GM12865 (cell line): ENCODE measurements at regions not wholly inside any gene's neighbourhood (a gene's known extent, or its start where the extent isn't known, plus 50 kb on each side); places are given as distances from the start of the nearest gene placed in this dataset.

Source experiments
- DNase-seq: peaks from one replicate; pipeline ENCODE4 v3.0.0; 2010; ENCODE audit warnings: low read depth
- H3K4me3 ChIP-seq: 2 replicates; pipeline ENCODE4 v1.5.1; 2011; ENCODE audit warnings: mild to moderate bottlenecking, low read depth, low read length, control low read depth
- CTCF ChIP-seq: IDR thresholded peaks from 2 replicates; pipeline ENCODE4 v1.5.1; 2011; ENCODE audit warnings: low read length, control low read depth, low read depth, inconsistent platforms; ENCODE audit not compliant: insufficient read depth; ENCODE audit errors: missing control alignments

DNA sequence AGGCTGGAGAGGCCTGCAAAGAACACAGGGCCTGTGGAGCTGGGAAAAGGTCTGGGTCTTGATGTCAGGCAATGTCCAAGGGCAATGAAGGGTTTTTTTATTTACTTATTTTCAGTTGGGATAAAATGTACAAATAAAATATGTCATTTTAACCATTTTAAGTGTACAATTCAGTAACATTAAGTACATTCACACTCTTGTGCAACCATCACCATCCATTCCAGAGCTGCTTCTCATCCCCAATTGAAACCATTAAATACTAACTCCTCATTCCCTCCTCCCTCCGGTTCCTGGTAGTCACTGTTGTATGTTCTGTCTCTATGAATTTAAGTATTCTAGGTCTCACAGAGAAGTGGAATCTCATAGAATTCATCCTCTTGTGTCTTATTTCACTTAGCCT is 444.7 kb downstream of the HS3ST3B1 start:
- H3K4me3 ChIP-seq = no peak overlapping the region
- no peak for DNase-seq
- TF ChIP-seq CTCF = no peak

GRCh38 chr17:14744761-14745473 is 444.0 kb downstream of the HS3ST3B1 start:
- TF ChIP-seq CTCF = no peak
- no peak overlapping the region for H3K4me3 ChIP-seq
- no peak for DNase-seq

- no peak for TF ChIP-seq CTCF
- DNase-seq = no peak
- no peak overlapping the region for H3K4me3 ChIP-seq
Measured at GRCh38 chr17:14741491-14741890, 440.6 kb downstream of the HS3ST3B1 start.

DNA sequence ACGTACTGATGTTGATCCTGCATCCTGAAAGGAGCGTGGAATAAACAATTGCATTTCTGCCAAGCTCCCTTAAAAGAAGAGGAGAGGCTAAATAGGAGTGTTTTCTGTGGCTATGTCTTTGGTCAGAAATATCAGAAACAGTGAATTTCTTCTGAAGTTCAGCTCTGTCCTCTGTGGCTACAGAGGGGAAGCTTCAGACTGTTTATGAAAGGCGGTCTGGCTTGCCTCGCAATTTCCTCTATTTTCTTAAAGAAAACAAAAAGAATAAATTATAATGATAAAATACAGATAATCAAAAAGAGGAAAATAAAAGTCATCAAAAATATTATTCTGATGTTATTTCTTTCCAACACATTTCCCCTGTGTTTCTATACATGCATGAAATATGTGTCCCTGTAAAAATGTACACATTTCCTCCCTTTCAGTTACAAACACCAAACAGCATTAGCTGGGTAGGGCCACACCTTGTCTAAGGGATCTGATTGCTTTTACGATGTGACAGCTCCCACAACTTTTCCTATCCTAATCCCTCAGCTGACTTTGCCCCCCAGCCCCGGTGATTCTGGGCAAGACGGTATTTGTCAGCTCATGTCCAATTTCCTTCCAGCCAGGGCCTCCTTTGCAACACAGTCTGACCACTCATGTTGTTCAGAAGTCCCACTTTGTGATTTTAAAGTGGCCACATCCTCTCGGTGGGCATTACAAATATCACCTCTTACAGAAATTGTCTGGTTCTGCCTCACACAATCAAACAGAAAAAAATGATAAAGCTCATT is 439.0 kb downstream of the HS3ST3B1 start:
- DNase-seq = no peak
- no peak for TF ChIP-seq CTCF
- H3K4me3 ChIP-seq = no peak overlapping the region

DNA sequence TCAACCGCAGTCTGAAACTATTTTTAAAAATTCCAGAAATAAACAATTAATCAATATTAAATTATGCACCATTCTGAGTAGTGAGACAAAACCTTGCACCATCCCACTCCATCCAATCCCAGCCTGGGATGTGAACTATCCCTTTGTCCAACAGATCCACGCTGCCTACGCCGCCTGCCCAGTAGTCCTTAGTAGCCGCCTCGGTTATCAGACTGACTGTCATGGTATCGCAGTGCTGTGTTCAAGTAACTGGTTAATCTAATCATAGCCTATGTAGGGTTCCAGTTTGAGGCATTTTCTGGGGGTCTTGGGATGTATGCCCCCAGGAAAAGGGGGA is 437.7 kb downstream of the HS3ST3B1 start:
- no peak for DNase-seq
- no peak overlapping the region for H3K4me3 ChIP-seq
- no peak for TF ChIP-seq CTCF

- no peak for DNase-seq
- H3K4me3 ChIP-seq = no peak overlapping the region
- TF ChIP-seq CTCF = no peak
Measured at GRCh38 chr17:14737984-14738651, 437.2 kb downstream of the HS3ST3B1 start.

DNA sequence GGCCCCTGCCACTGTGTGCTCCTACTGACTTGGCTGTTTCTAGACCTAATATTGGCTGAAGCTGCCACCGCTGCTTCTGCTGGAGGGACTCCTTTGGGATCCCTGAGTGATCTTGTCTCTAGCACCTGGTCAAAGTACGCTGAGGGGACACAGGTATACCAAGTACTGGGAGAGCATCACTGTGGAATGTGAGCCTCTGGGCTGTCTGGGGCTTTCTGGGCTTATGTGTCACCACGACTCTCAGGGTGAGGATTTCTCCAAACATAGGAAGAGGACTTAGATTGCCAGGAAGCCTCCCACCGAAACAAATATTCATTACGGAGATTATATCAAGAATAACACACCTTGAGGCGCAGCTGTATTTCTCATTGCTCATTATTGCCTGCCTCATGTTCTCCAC is 435.8 kb downstream of the HS3ST3B1 start:
- H3K4me3 ChIP-seq = no peak overlapping the region
- no peak for DNase-seq
- TF ChIP-seq CTCF = no peak
